Globus pallidus (tissue), 1 donor: ENCODE measurements at regions not wholly inside any gene's neighbourhood (a gene's known extent, or its start where the extent isn't known, plus 50 kb on each side); places are given as distances from the start of the nearest gene placed in this dataset.
"Not testable (repeated sequence)": the region's sequence is repeated elsewhere in the genome, so short reads cannot be mapped to it uniquely, and the experiment has no call there.

Experiments
- DNase-seq: peaks from one replicate; pipeline ENCODE4 v3.0.0-alpha.2; 2015; ENCODE audit warnings: low spot score

DNA sequence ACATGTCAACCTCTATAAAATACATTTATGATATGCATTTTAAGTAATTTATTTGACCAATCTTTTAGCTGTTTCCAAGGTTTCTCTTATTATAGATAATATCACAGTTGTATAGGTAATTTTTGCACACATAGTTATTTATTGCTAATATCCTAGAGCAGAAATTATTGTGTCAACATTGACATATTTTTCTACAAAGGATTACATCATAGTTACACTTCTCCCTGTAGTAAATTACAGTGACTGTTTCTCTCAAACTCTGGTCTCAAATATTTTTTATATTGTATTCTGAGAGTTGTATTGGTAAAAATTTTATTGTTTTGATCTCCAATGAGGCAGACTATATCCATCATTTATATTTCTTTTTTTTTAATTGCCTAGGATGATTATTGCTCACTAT lies 714.4 kb upstream of the CDH6 start:
- no peak for DNase-seq

DNA sequence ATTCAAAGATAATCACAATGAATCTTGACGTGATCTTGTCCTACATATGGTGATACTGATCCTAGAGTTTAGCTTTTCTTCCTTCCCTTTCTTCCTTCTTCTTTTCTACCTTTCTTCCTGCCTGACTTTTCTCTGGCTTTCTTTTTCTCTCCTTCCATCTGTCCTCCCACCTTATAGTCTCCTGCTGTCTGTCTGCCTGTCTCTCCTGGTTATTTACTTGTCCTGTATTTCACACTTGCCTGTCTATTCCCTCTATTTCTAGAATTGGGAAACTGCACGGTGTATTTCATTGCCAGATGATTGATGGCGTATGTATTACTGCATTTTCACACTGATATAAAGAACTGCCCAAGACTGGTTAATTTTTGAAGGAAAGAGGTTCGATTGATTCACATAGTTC lies 718.1 kb upstream of the CDH6 start:
- no peak for DNase-seq

GRCh38 chr5:30469691-30470090 lies 723.8 kb upstream of the CDH6 start:
- no peak for DNase-seq

DNA sequence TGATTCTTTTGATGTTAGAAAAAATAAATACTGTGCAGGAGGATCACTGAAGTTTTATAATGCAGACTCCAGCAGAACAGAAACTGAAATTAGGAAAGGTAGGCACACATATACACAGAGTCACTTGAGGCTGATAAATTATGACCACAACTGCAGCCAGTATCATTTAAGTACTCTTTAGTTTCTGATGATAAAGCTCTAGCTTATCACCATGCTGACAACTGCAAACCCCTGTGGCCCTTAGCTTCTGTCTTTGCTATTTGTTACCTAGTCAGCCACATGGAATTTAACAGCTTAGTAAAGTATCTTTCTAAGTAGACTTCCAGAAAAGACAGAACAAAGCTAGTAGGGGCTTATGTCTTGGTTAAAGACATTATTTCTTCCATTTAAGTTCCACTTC lies 734.8 kb upstream of the CDH6 start:
- DNase-seq = no peak

DNA sequence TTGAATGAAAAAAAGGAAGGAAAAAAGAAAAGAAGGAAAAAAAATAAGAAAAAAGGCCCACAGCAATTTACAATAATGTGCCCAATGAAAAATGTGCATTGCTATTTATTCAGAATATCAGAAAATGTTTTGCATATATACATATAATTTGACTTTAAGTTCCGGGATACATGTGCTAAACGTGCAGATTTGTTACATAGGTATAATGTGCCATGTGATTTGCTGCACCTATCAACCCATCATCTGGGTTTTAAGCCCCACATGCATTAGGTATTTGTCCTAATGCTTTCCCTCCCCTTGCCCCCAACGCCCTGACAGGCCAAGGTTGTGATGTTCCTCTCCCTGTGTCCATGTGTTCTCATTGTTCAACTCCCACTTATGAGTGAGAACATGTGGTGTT lies 738.0 kb upstream of the CDH6 start:
- not testable (repeated sequence) for DNase-seq

- DNase-seq = no peak
These were observed 740.3 kb upstream of the CDH6 start for GRCh38 chr5:30453168-30453567.

GRCh38 chr5:30450153-30450552 lies 743.3 kb upstream of the CDH6 start:
- no peak for DNase-seq

DNA sequence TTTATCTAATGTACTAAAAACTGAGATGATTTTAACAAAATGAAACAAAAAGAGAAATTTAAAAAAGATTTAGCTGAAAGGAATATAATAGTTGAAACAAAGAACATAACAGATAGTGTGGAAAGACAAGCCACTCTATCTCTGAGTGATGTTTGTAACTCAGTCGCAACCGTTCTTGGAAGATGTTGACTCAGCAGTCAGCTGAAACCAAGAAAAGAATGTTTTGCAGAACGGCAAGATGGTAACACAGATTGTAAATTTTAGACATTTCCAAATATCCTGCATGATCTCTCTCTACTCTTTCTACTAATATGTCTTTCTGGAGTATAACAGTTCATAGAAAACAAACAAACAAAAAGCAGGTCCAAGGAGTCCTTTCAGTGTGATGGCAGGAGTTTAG lies 746.1 kb upstream of the CDH6 start:
- DNase-seq = no peak

GRCh38 chr5:30446456-30446855 lies 747.0 kb upstream of the CDH6 start:
- no peak for DNase-seq

- DNase-seq = no peak
These were observed 754.7 kb upstream of the CDH6 start for GRCh38 chr5:30438785-30439184.

GRCh38 chr5:30436691-30437090 lies 756.8 kb upstream of the CDH6 start:
- no peak for DNase-seq

DNA sequence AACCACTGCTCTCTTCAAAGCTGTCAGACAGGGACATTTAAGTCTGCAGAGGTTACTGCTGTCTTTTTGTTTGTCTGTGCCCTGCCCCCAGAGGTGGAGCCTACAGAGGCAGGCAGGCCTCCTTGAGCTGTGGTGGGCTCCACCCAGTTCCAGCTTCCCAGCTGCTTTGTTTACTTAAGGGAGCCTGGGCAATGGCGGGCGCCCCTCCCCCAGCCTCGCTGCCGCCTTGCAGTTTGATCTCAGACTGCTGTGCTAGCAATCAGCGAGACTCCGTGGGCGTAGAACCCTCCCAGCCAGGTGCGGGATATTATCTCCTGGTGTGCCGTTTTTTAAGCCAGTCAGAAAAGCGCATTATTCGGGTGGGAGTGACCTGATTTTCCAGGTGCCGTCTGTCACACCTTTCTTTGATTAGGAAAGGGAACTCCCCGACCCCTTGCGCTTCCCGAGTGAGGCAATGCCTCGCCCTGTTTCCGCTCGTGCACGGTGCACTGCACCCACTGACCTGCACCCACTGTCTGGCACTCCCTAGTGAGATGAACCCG lies 764.5 kb upstream of the CDH6 start:
- DNase-seq = not testable (repeated sequence)

- DNase-seq = no peak
These were observed 779.4 kb upstream of the CDH6 start for GRCh38 chr5:30414078-30414477.

GRCh38 chr5:30413540-30413939 lies 779.9 kb upstream of the CDH6 start:
- DNase-seq = no peak

DNA sequence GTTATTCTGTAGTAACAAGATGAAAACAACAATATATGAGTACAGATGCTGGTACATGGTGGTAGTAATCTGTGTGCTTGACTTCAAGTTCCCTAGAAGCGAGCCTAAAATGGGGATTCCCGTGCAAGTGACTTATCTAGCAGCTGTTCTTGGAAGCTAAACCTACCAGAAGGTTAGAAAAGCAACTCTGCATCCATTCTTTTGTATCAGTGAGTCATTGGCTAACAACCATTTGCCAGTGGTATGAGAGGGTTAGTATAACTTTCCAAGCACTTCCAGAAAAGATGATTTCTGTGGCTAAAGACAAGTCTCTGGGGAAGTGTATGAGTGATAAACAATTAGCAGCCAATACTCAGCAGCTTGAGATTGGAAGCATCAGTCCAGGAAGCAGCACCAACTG lies 787.7 kb upstream of the CDH6 start:
- DNase-seq = no peak

- DNase-seq = peak; percentile 26
These were observed 791.9 kb upstream of the CDH6 start for GRCh38 chr5:30401479-30402058.

GRCh38 chr5:30398423-30398822 lies 795.1 kb upstream of the CDH6 start:
- no peak for DNase-seq

- DNase-seq = no peak
These were observed 800.6 kb upstream of the CDH6 start for GRCh38 chr5:30392897-30393296.

GRCh38 chr5:30390095-30390494 lies 803.4 kb upstream of the CDH6 start:
- no peak for DNase-seq

DNA sequence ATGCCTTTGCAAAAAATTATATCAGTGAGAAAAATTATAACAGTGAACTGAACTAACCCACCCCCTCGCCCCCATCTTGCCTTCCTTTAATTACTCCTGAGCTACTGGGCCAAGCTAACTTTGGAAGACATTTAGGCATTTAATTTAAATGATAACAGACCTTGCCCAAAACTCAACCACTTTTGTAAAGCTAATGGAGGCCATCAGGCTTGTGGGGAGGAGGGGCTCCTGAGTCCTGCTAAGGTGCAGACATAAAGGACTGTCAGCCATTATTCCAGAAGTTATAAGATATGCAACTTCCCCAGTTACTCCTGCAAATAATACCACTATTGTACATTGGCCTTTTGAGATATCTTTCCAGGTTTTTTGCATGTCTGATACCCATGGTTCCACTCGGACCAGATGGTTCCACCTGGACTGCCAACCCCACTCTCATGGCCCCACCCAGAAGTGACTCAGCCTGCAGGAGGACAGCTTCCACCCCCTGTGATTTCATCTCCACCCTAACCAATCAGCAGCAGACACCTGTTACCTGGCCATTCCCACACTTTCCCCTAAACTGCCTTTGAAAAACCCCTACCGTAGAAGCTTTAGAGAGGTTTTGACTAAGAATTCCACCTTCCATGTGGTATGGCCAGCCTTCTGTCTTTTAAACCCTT lies 805.4 kb upstream of the CDH6 start:
- DNase-seq = no peak

GRCh38 chr5:30385754-30386153 lies 807.7 kb upstream of the CDH6 start:
- no peak for DNase-seq

DNA sequence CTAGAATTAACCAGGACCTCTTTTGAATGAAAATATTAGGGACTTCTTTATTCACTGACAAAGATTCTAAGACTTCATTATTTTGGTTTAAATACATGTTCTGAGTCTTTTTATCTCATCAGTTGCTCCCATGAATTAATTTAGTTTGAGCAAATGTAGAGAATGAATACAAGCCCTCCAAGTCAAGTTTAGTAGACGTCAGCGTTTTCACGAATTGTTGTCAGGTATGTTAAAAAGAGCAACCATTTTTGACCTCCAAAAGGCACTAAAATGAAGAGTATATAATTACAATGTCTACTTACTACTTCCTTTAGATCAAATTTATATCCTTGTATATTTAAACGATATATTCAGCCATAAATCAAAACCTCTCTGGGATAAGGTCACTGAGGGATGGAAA lies 809.3 kb upstream of the CDH6 start:
- no peak for DNase-seq

GRCh38 chr5:30380228-30380627 lies 813.3 kb upstream of the CDH6 start:
- no peak for DNase-seq

GRCh38 chr5:30376848-30377247 lies 816.6 kb upstream of the CDH6 start:
- no peak for DNase-seq
